ENCODE measurements at regions not wholly inside any gene's neighbourhood (a gene's known extent, or its start where the extent isn't known, plus 50 kb on each side); places are given as distances from the start of the nearest gene placed in this dataset.
"Not testable (repeated sequence)": the region's sequence is repeated elsewhere in the genome, so short reads cannot be mapped to it uniquely, and the experiment has no call there.

DNA sequence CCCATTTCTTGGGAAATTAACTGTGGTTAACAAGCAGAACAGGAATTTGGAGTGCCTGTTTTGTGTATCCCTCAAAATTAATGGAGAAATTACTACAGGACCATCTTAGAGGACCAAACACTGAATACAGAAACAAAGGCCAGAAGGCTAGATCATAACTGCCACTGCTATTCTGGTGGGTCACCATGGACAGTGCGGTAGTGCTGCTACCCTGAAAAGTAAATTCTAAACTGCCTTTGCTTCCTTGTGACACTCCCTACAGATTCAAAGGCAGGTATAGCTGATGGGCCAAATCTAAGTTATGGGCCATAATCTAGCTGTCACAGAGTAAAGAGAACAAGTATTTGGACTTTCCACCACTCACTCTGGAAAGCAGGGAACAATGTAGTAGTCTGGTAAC lies 575.8 kb upstream of the ADGRB3 start (continued):
- no peak for TF ChIP-seq POLR2AphosphoS5 (IDR thresholded peaks at IDR 0.05; ENCODE audit: low read depth, low read length)
- no peak for TF ChIP-seq TBP (IDR thresholded peaks at IDR 0.05; ENCODE audit: low read depth, low read length)

GRCh38 chr6:68056596-68056995 lies 578.5 kb upstream of the ADGRB3 start:
- H4K20me1 ChIP-seq (replicated peaks in 1 of 2; ENCODE audit: control insufficient read depth in 1 of 2, insufficient read depth in 2 of 2, low read length in 2 of 2); H3K4me1 ChIP-seq (replicated peaks in 1 of 4; ENCODE audit: control insufficient read depth in 3 of 4, insufficient read depth in 4 of 4, low read length in 3 of 4); H2BK5ac ChIP-seq (ENCODE audit: low read depth, low read length); H3K27me3 ChIP-seq (replicated peaks in 1 of 4; ENCODE audit: control insufficient read depth in 3 of 4, extremely low read depth in 1 of 4, insufficient read depth in 3 of 4, low read length in 3 of 4); H3K56ac ChIP-seq (replicated peaks; ENCODE audit: insufficient read length, low read depth, low read length); H3K4ac ChIP-seq (replicated peaks; ENCODE audit: insufficient read length, low read depth, low read length); H2AFZ ChIP-seq (ENCODE audit: low read length); H3K27ac ChIP-seq (ENCODE audit: low read depth, low read length); H3K4me2 ChIP-seq (ENCODE audit: insufficient read depth in 1 of 2, low read depth in 2 of 2, low read length in 2 of 2); H3K9ac ChIP-seq (replicated peaks in 1 of 4; ENCODE audit: extremely low read depth in 1 of 4, low read depth in 3 of 4, low read length in 3 of 4); H2BK120ac ChIP-seq (replicated peaks; ENCODE audit: low read depth, low read length); H2BK20ac ChIP-seq (ENCODE audit: low read length); H3K23me2 ChIP-seq (ENCODE audit: low read depth, low read length); H3K18ac ChIP-seq (ENCODE audit: extremely low read depth, low read length); H3K14ac ChIP-seq (ENCODE audit: insufficient read length); H4K91ac ChIP-seq (replicated peaks; ENCODE audit: insufficient read length, low read length); H4K5ac ChIP-seq (ENCODE audit: insufficient read length, low read depth, low read length); H4K8ac ChIP-seq (ENCODE audit: extremely low read depth, insufficient read depth, low read length); H3K4me3 ChIP-seq (ENCODE audit: extremely low read depth in 1 of 4, insufficient read depth in 2 of 4, low read depth in 3 of 4, low read length in 4 of 4); H2BK12ac ChIP-seq (ENCODE audit: low read depth, low read length); H3K79me1 ChIP-seq (ENCODE audit: low read depth, low read length); H3K36me3 ChIP-seq (ENCODE audit: control insufficient read depth in 2 of 4, insufficient read depth in 4 of 4, low read length in 3 of 4); H3K9me3 ChIP-seq (ENCODE audit: insufficient read depth in 2 of 2, low read depth in 1 of 2, low read length in 1 of 2); POLR2A ChIA-PET (ENCODE audit: partially characterized antibody); H2BK15ac ChIP-seq (ENCODE audit: low read length); DNase-seq (ENCODE audit: low read depth in 1 of 2, low spot score in 2 of 2); H3K23ac ChIP-seq (ENCODE audit: insufficient read length); FAIRE-seq; H2AK5ac ChIP-seq (ENCODE audit: low read depth, low read length); H3K79me2 ChIP-seq (ENCODE audit: control insufficient read depth in 1 of 2, insufficient read depth in 2 of 2, low read length in 2 of 2): not testable (repeated sequence)
- CTCF ChIA-PET (ENCODE audit: partially characterized antibody), result interaction anchor here (0.6 kb wide), 1 partner anchor 599 kb away, joined by 3 read pairs; no protein-coding TSS in a partner anchor
- 100% methylated on average over 1 of the region's 1 CpG; no CpG with 5 or more reads in 1 of the 2 experiments for WGBS, 2 experiments (ENCODE audit: extremely low coverage in 1 of 2, insufficient coverage in 1 of 2, insufficient read length in 1 of 2, insufficient replicate concordance in 2 of 2, low coverage in 1 of 2, low lambda C conversion rate in 2 of 2, missing lambda C conversion rate in 1 of 2)

All from H1 (cell line).